ENCODE measurements at regions not wholly inside any gene's neighbourhood (a gene's known extent, or its start where the extent isn't known, plus 50 kb on each side); places are given as distances from the start of the nearest gene placed in this dataset.

GRCh38 chr6:165733489-165733791 is 70.4 kb upstream of the PDE10A start:
- no peak for TF ChIP-seq CTCF (conservative IDR thresholded peaks at IDR 0.05 in 1 of 2, IDR thresholded peaks at IDR 0.05 in 1 of 2; ENCODE audit: extremely low read depth in 1 of 2, insufficient read depth in 1 of 2, low read depth in 1 of 2, low read length in 2 of 2)
- no peak for TF ChIP-seq EZH2 (IDR thresholded peaks at IDR 0.05; ENCODE audit: borderline replicate concordance, low read length)

All from mammary epithelial cell (primary cell).